B cell (primary cell): ENCODE measurements at regions not wholly inside any gene's neighbourhood (a gene's known extent, or its start where the extent isn't known, plus 50 kb on each side); places are given as distances from the start of the nearest gene placed in this dataset.

Experiments
- ATAC-seq: fragments of 200-7000 bp; cut with Tn5 transposase; one replicate; pipeline ENCODE4 v1.10.0; 2021; ENCODE audit warnings: low read depth, mild to moderate bottlenecking, moderate number of reproducible peaks, moderate library complexity
- CTCF ChIA-PET: fragments of 350-600 bp; sonication (Branson Sonifier 250); formaldehyde crosslinking; loops from one replicate; lab custom pipeline; 2021; ENCODE audit warnings: antibody characterized with exemption, inconsistent platforms; lab: Charles Lee
- POLR2A ChIA-PET: fragments of 350-600 bp; sonication (Branson Sonifier 250); formaldehyde crosslinking; loops from one replicate; lab custom pipeline; 2021; ENCODE audit warnings: antibody characterized with exemption; lab: Charles Lee
- DNase-seq: peaks from one replicate; pipeline ENCODE4 v3.0.0; 2013
- H2AFZ ChIP-seq: 2 replicates; pipeline ENCODE4 v1.6.1; 2012; ENCODE audit warnings: mild to moderate bottlenecking, low read depth, low read length; ENCODE audit not compliant: insufficient read depth, poor library complexity, severe bottlenecking
- H3K27ac ChIP-seq, 2 donors: 1 replicate in 1 of 2; 2 replicates in 1 of 2; pipeline ENCODE4 v1.5.1; 2012 to 2013; ENCODE audit warnings: low read length in 2 of 2, mild to moderate bottlenecking in 2 of 2, moderate library complexity in 1 of 2
- H3K27me3 ChIP-seq, 4 experiments: fragments of 200-600 bp in 1 of 4; sonication (generic) in 1 of 4; replicated peaks in 1 of 4; 1 replicate in 2 of 4; 2 replicates in 2 of 4; pipeline versions ENCODE4 v1.6.1 to v1.7.0; 2013 to 2016; ENCODE audit warnings: low read length in 3 of 4, mild to moderate bottlenecking in 2 of 4, mixed read lengths in 1 of 4, moderate library complexity in 1 of 4; ENCODE audit not compliant: insufficient read depth in 4 of 4, control insufficient read depth in 3 of 4; ENCODE audit errors: control extremely low read depth in 1 of 4
- H3K36me3 ChIP-seq, 2 experiments: replicated peaks in 1 of 2; 1 replicate in 1 of 2; 2 replicates in 1 of 2; pipeline versions ENCODE4 v1.6.1 to v1.7.1; 2013; ENCODE audit warnings: low read length in 1 of 2; ENCODE audit not compliant: insufficient read depth in 2 of 2, control insufficient read depth in 1 of 2; ENCODE audit errors: control extremely low read depth in 1 of 2, extremely low read depth in 1 of 2
- H3K4me1 ChIP-seq, 2 donors: fragments of 200-600 bp in 1 of 2; sonication (generic) in 1 of 2; 1 replicate in 1 of 2; 2 replicates in 1 of 2; pipeline versions ENCODE4 v1.5.1 to v1.6.1; 2013 to 2017; ENCODE audit warnings: low read length in 2 of 2; ENCODE audit not compliant: control insufficient read depth in 2 of 2, insufficient read depth in 2 of 2
- H3K4me2 ChIP-seq: replicated peaks from 2 replicates; pipeline ENCODE3; 2012; ENCODE audit warnings: mild to moderate bottlenecking, low read depth, low read length; ENCODE audit not compliant: poor library complexity, severe bottlenecking
- H3K4me3 ChIP-seq, 5 experiments: fragments of 200-600 bp in 1 of 5; sonication (generic) in 1 of 5; 1 replicate in 3 of 5; 2 replicates in 2 of 5; pipeline versions ENCODE4 v1.5.1 to v1.7.0; 2011 to 2016; ENCODE audit warnings: low read length in 4 of 5, mild to moderate bottlenecking in 4 of 5, low read depth in 2 of 5, control low read depth in 1 of 5, moderate library complexity in 1 of 5; ENCODE audit not compliant: insufficient read depth in 1 of 5; ENCODE audit errors: control extremely low read depth in 1 of 5, extremely low read depth in 1 of 5
- H3K79me2 ChIP-seq: fragments of 200-600 bp; sonication (generic); one replicate; pipeline ENCODE4 v1.6.0; 2016; ENCODE audit warnings: low read length; ENCODE audit not compliant: control insufficient read depth, insufficient read depth
- H3K9ac ChIP-seq: fragments of 200-600 bp; sonication (generic); 2 replicates; pipeline ENCODE4 v1.6.1; 2017; ENCODE audit warnings: mild to moderate bottlenecking, low read length, moderate library complexity
- H3K9me3 ChIP-seq, 3 donors: one replicate each; pipeline versions ENCODE4 v1.6.1 to v1.7.1; 2013; ENCODE audit warnings: low read length in 2 of 3; ENCODE audit not compliant: control insufficient read depth in 2 of 3, insufficient read depth in 1 of 3; ENCODE audit errors: control extremely low read depth in 1 of 3
- H4K20me1 ChIP-seq: 2 replicates; pipeline ENCODE4 v1.6.0; 2012; ENCODE audit warnings: mild to moderate bottlenecking, low read length; ENCODE audit not compliant: insufficient read depth, control insufficient read depth, poor library complexity, severe bottlenecking
- H3K27ac Mint-ChIP-seq: one replicate; pipeline ENCODE4 v1.8.0; 2021; ENCODE audit warnings: mixed read lengths
- H3K27me3 Mint-ChIP-seq: one replicate; pipeline ENCODE4 v1.8.0; 2021; ENCODE audit warnings: mixed read lengths
- H3K4me1 Mint-ChIP-seq: one replicate; pipeline ENCODE4 v1.8.0; 2021; ENCODE audit warnings: mixed read lengths
- H3K4me3 Mint-ChIP-seq: one replicate; pipeline ENCODE4 v1.8.0; 2021; ENCODE audit warnings: mixed read lengths
- H3K9me3 Mint-ChIP-seq: one replicate; pipeline ENCODE4 v1.8.0; 2022; ENCODE audit warnings: mixed read lengths; ENCODE audit not compliant: insufficient read depth
- EZH2 ChIP-seq: IDR thresholded peaks from 2 replicates; pipeline ENCODE4 v1.6.1; 2012; ENCODE audit warnings: borderline replicate concordance, low read depth, mild to moderate bottlenecking, moderate library complexity, low read length; ENCODE audit not compliant: insufficient read depth, poor library complexity, severe bottlenecking
- WGBS: methylation state at CpG from one replicate; pipeline ENCODE4 v1.1.5; 2013; ENCODE audit warnings: missing lambda C conversion rate; ENCODE audit not compliant: insufficient coverage; 5-methylcytosine and 5-hydroxymethylcytosine counted together
- intact Hi-C: fragments of 100-400 bp; cut with micrococcal nuclease; formaldehyde crosslinking; loops from one replicate; pipeline ENCODE4 v1.10.0; 2022
- TF ChIP-seq, protein P1 (sequence below): fragments of 200-600 bp; IDR thresholded peaks from one replicate; pipeline ENCODE4 v1.8.0; 2022; ENCODE audit warnings: antibody characterized with exemption, mild to moderate bottlenecking

DNA sequence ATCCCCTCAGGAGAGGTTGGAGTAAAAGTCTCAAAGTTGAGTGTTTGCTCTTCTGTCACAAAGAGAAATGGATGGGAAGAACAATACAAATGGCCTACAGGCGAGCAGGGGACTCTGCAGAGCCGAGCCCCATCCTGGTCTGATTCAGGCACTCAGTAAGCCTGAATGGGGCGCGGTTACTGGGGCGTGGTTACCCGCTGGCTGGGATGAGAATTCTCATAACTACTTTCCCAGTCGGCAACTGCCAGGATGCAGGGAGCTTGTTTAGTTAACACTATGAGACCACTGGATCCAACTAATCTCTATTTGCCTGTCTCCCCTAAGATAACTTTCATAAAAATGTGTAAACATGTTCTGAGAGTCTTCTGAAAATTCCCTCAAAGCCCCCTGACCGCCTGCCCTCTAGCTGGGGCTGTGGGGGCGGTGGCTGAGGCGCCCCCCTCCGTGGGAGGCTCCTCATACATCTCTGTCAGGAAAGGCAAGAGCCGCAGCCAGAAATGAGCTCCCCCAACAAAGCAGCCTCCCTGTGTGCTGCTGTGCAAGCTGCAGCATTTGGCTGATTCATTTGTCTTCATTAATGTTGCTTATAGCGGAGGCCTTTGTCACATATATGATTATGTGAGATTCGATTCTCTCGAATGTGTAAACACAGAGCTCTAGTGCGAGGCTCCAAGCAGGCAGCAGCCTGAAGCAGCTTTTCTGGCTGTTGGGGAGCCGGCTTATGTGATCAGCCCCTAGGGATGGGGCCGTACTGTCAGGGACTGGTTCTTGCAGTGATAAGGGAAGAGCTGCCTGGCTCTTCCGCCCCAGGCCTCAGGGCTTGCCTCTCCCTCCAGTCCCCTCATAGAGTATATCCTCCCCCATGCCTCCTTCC is 126.1 kb upstream of the ARHGAP5 start:
- Histone ChIP-seq H3K27me3 (no peaks in the 10 kb centered on the region), H3K9ac (no peak overlapping the region), H3K4me2 (no peak overlapping the region), H3K4me3 (no peak overlapping the region), H3K79me2 (no peaks in the 10 kb centered on the region), H3K27ac (no peak overlapping the region), H2AFZ (no peak overlapping the region), H3K36me3 (no peaks in the 10 kb centered on the region), H3K4me1 (peaks cover 0 to 6% of the 10 kb centered on the region in 2 donors), H4K20me1 (no peaks in the 10 kb centered on the region), H3K9me3 (no peaks in the 10 kb centered on the region)
- DNase-seq (no peak), ATAC-seq (no peak)
- WGBS: 61% methylated on average over 17 of the region's 19 CpGs
- Mint-ChIP-seq H3K27me3 (peaks cover 4% of the 10 kb centered on the region), H3K27ac (no peak overlapping the region), H3K9me3 (no peaks in the 10 kb centered on the region), H3K4me3 (no peak overlapping the region), H3K4me1 (peaks cover 9% of the 10 kb centered on the region)
- CTCF ChIA-PET: interaction anchor here (0.6 to 1.0 kb wide), 2 partner anchors 9 to 27 kb away, joined by 3 to 4 read pairs; no protein-coding TSS in a partner anchor
- intact Hi-C loops: no loop called here
- POLR2A ChIA-PET: no interaction called here
- no peak for TF ChIP-seq EZH2
- TF ChIP-seq, protein P1, sequence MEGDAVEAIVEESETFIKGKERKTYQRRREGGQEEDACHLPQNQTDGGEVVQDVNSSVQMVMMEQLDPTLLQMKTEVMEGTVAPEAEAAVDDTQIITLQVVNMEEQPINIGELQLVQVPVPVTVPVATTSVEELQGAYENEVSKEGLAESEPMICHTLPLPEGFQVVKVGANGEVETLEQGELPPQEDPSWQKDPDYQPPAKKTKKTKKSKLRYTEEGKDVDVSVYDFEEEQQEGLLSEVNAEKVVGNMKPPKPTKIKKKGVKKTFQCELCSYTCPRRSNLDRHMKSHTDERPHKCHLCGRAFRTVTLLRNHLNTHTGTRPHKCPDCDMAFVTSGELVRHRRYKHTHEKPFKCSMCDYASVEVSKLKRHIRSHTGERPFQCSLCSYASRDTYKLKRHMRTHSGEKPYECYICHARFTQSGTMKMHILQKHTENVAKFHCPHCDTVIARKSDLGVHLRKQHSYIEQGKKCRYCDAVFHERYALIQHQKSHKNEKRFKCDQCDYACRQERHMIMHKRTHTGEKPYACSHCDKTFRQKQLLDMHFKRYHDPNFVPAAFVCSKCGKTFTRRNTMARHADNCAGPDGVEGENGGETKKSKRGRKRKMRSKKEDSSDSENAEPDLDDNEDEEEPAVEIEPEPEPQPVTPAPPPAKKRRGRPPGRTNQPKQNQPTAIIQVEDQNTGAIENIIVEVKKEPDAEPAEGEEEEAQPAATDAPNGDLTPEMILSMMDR: no peak

- H3K9me3 ChIP-seq: no peaks in the 10 kb centered on the region
- no peak overlapping the region for H3K27ac ChIP-seq
- no peak for DNase-seq
- H3K27ac Mint-ChIP-seq: no peak overlapping the region
- no peaks in the 10 kb centered on the region for H4K20me1 ChIP-seq
- H3K4me3 Mint-ChIP-seq: no peak overlapping the region
- ChIA-PET POLR2A (no interaction called here), CTCF (interaction anchor here (1.0 kb wide), 1 partner anchor 27 kb away, joined by 4 read pairs; no protein-coding TSS in a partner anchor)
- 77% methylated on average over 4 of the region's 4 CpGs for WGBS
- no peak overlapping the region for H3K4me2 ChIP-seq
- TF ChIP-seq, protein P1: no peak
- TF ChIP-seq EZH2: no peak
- no peak for ATAC-seq
- H3K27me3 Mint-ChIP-seq: peaks cover 4% of the 10 kb centered on the region
- intact Hi-C loops: no loop called here
- H3K79me2 ChIP-seq: no peaks in the 10 kb centered on the region
- H3K36me3 ChIP-seq: no peaks in the 10 kb centered on the region
- H3K9me3 Mint-ChIP-seq: no peaks in the 10 kb centered on the region
- no peak overlapping the region for H3K4me3 ChIP-seq
- H3K4me1 ChIP-seq: peaks cover 0 to 3% of the 10 kb centered on the region in 2 donors
- H3K4me1 Mint-ChIP-seq: peaks cover 7% of the 10 kb centered on the region
- no peak overlapping the region for H2AFZ ChIP-seq
- H3K9ac ChIP-seq: no peak overlapping the region
- no peaks in the 10 kb centered on the region for H3K27me3 ChIP-seq
Observed at GRCh38 chr14:31951638-31951964, 125.5 kb upstream of the ARHGAP5 start.
